NB4 (cell line): ENCODE measurements at regions not wholly inside any gene's neighbourhood (a gene's known extent, or its start where the extent isn't known, plus 50 kb on each side); places are given as distances from the start of the nearest gene placed in this dataset.

Source experiments
- DNase-seq: peaks from one replicate; pipeline ENCODE4 v3.0.0; 2010; ENCODE audit warnings: low read depth
- H3K4me3 ChIP-seq: one replicate; pipeline ENCODE4 v1.5.1; 2011; ENCODE audit warnings: mild to moderate bottlenecking, low read depth, low read length, moderate library complexity
- CTCF ChIP-seq: IDR thresholded peaks from one replicate; pipeline ENCODE4 v1.5.1; 2012; ENCODE audit warnings: low read depth, low read length
- MAX ChIP-seq: IDR thresholded peaks from 2 replicates; pipeline ENCODE4 v1.6.1; 2011; ENCODE audit warnings: low read depth, low read length
- MYC ChIP-seq: IDR thresholded peaks from 2 replicates; pipeline ENCODE4 v1.6.1; 2011; ENCODE audit warnings: low read depth, low read length
- POLR2A ChIP-seq: IDR thresholded peaks from 2 replicates; pipeline ENCODE4 v1.6.1; 2011; ENCODE audit warnings: mild to moderate bottlenecking; ENCODE audit not compliant: insufficient read length; ENCODE audit errors: extremely low read depth

GRCh38 chr6:106743612-106744011 lies 114.2 kb downstream of the QRSL1 start:
- no peak for DNase-seq
- H3K4me3 ChIP-seq: no peak overlapping the region
- TF ChIP-seq MAX: no peak
- no peak for TF ChIP-seq CTCF
- no peak for TF ChIP-seq POLR2A
- no peak for TF ChIP-seq MYC

- H3K4me3 ChIP-seq: no peak overlapping the region
- TF ChIP-seq MYC: no peak
- TF ChIP-seq CTCF: no peak
- no peak for TF ChIP-seq MAX
- TF ChIP-seq POLR2A: no peak
- DNase-seq: no peak
These were observed 110.9 kb downstream of the QRSL1 start for GRCh38 chr6:106740287-106740686.

GRCh38 chr6:106739387-106739786 lies 110.0 kb downstream of the QRSL1 start:
- TF ChIP-seq CTCF (no peak), MAX (no peak), MYC (no peak), POLR2A (no peak)
- DNase-seq: no peak
- no peak overlapping the region for H3K4me3 ChIP-seq

GRCh38 chr6:106736502-106736901 lies 107.1 kb downstream of the QRSL1 start:
- DNase-seq: no peak
- TF ChIP-seq POLR2A (no peak), MYC (no peak), CTCF (no peak), MAX (no peak)
- no peak overlapping the region for H3K4me3 ChIP-seq

- DNase-seq: no peak
- TF ChIP-seq POLR2A: no peak
- TF ChIP-seq MYC: no peak
- TF ChIP-seq MAX: no peak
- TF ChIP-seq CTCF: no peak
- no peak overlapping the region for H3K4me3 ChIP-seq
These were observed 106.5 kb downstream of the QRSL1 start for GRCh38 chr6:106735828-106736227.

- no peak for DNase-seq
- no peak overlapping the region for H3K4me3 ChIP-seq
- TF ChIP-seq POLR2A (no peak), CTCF (no peak), MAX (no peak), MYC (no peak)
These were observed 105.8 kb downstream of the QRSL1 start for GRCh38 chr6:106735136-106735633.
